H1 (cell line): ENCODE measurements at regions not wholly inside any gene's neighbourhood (a gene's known extent, or its start where the extent isn't known, plus 50 kb on each side); places are given as distances from the start of the nearest gene placed in this dataset.

Experiments
- CEBPB ChIP-seq: IDR thresholded peaks from 2 replicates; pipeline ENCODE4 v1.6.1; 2012; ENCODE audit warnings: low read depth, low read length
- TF ChIP-seq, protein P1 (sequence below), 3 experiments: IDR thresholded peaks; 1 replicate in 2 of 3; 2 replicates in 1 of 3; pipeline versions ENCODE4 v1.5.1 to v1.6.1; 2011; ENCODE audit warnings: low read length in 3 of 3, mild to moderate bottlenecking in 3 of 3, inconsistent platforms in 2 of 3, low read depth in 1 of 3, moderate library complexity in 1 of 3; ENCODE audit not compliant: insufficient read depth in 1 of 3; ENCODE audit errors: control extremely low read depth in 1 of 3

DNA sequence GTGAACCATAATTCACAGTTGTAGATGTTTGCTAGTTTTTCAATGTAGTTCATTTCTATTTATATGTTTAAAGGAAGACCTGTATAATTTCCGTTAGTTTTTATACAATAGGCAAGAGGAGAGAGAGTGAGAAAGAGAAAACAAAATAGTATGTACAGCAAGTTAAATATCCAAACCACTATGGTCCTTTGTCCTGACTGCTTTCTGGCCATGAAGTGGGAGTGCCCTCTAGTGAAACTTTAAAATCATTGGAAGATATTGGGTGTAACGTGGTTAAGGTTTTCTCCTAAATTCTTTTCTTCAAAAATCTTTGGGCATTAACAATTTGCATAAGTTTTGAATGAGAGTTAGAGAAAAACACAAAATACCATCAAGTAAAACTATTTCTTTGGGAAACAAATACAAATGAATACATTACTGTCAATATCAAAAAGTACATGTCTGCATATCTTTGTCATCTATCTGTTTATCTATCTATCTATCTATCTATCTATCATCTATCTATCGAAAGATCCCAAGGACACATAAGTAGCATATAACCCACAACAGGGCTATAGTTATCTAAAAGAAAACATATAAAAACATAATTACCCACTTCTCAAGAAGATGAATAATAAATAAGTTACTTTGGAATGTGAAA is 534.6 kb upstream of the ATP11B start:
- TF ChIP-seq, protein P1, sequence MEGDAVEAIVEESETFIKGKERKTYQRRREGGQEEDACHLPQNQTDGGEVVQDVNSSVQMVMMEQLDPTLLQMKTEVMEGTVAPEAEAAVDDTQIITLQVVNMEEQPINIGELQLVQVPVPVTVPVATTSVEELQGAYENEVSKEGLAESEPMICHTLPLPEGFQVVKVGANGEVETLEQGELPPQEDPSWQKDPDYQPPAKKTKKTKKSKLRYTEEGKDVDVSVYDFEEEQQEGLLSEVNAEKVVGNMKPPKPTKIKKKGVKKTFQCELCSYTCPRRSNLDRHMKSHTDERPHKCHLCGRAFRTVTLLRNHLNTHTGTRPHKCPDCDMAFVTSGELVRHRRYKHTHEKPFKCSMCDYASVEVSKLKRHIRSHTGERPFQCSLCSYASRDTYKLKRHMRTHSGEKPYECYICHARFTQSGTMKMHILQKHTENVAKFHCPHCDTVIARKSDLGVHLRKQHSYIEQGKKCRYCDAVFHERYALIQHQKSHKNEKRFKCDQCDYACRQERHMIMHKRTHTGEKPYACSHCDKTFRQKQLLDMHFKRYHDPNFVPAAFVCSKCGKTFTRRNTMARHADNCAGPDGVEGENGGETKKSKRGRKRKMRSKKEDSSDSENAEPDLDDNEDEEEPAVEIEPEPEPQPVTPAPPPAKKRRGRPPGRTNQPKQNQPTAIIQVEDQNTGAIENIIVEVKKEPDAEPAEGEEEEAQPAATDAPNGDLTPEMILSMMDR (IDR thresholded peaks at IDR 0.05; ENCODE audit: control extremely low read depth in 1 of 3, insufficient read depth in 1 of 3, low read depth in 1 of 3, low read length in 3 of 3): peak in 2 of 3 experiments; percentile 59 to 67; a peak in 2 of 4 replicates
- TF ChIP-seq CEBPB: no peak
